ENCODE measurements at regions not wholly inside any gene's neighbourhood (a gene's known extent, or its start where the extent isn't known, plus 50 kb on each side); places are given as distances from the start of the nearest gene placed in this dataset.

DNA sequence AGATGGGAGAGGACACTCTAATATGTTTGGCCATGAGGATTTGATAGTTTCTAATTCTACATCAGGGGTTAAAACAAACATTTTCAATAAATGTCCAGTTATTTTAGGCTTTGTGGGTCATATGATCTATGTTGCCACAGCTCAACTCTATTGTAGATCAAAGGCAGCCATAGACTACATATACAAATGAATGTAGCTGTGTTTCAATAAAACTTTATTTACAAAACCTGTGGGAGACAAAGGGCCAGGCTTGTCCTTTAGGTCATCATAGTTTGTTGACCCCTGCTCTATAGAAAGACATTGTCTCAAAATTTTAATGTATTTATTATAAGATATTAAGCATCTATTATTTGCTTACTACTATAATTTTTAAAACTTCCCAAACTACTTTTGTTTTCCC is 325.4 kb upstream of the MEF2C start:
- TF ChIP-seq ZNF274 (IDR thresholded peaks at IDR 0.05; ENCODE audit: low read depth, low read length) (no peak), YY1 (IDR thresholded peaks at IDR 0.05; ENCODE audit: insufficient read depth, insufficient read length) (no peak)

Data from NT2/D1 (cell line).